HepG2 (cell line): ENCODE measurements at regions not wholly inside any gene's neighbourhood (a gene's known extent, or its start where the extent isn't known, plus 50 kb on each side); places are given as distances from the start of the nearest gene placed in this dataset.

Experiments
- ARNT ChIP-seq: fragments of 450-650 bp; IDR thresholded peaks from 2 replicates; pipeline ENCODE4 v1.6.1; 2017
- ATAD3A ChIP-seq: sonication (generic); formaldehyde crosslinking; IDR thresholded peaks from 2 replicates; pipeline ENCODE4 v1.4.0; 2020; ENCODE audit warnings: missing genetic modification reagents
- CENPT ChIP-seq: sonication (generic); formaldehyde crosslinking; IDR thresholded peaks from 2 replicates; pipeline ENCODE4 v1.8.0; 2022; ENCODE audit warnings: low read depth, mild to moderate bottlenecking, moderate library complexity, missing genetic modification reagents
- DMTF1 ChIP-seq: sonication (generic); formaldehyde crosslinking; IDR thresholded peaks from 2 replicates; pipeline ENCODE4 v1.4.0; 2020; ENCODE audit warnings: mild to moderate bottlenecking, missing genetic modification reagents
- HINFP ChIP-seq: sonication (generic); formaldehyde crosslinking; IDR thresholded peaks from 2 replicates; pipeline ENCODE4 v1.4.0; 2020; ENCODE audit warnings: low read depth, mild to moderate bottlenecking, missing genetic modification reagents
- HNRNPL ChIP-seq: fragments of 200-400 bp; formaldehyde crosslinking; IDR thresholded peaks from 2 replicates; pipeline ENCODE4 v1.6.1; 2017; ENCODE audit warnings: mild to moderate bottlenecking, low read depth, low read length
- KAT2B ChIP-seq: fragments of 150-350 bp; IDR thresholded peaks from 2 replicates; pipeline ENCODE4 v1.6.1; 2014; ENCODE audit warnings: low read depth, low read length, borderline replicate concordance
- KDM1A ChIP-seq: IDR thresholded peaks from 2 replicates; pipeline ENCODE4 v1.6.1; 2016; ENCODE audit warnings: missing compliant biosample characterization
- MXI1 ChIP-seq: IDR thresholded peaks from 3 replicates; pipeline ENCODE4 v1.6.1; 2012; ENCODE audit warnings: low read depth, low read length, inconsistent platforms, borderline replicate concordance
- PAXIP1 ChIP-seq: sonication (generic); formaldehyde crosslinking; conservative IDR thresholded peaks from 2 replicates; pipeline ENCODE4 v1.4.0; 2020; ENCODE audit warnings: mild to moderate bottlenecking, missing genetic modification reagents, moderate library complexity
- POLR2A ChIP-seq, 2 experiments: IDR thresholded peaks; 2 replicates each; pipeline ENCODE4 v1.6.1; 2011; ENCODE audit warnings: low read depth in 2 of 2, low read length in 2 of 2, mild to moderate bottlenecking in 1 of 2, moderate library complexity in 1 of 2; ENCODE audit not compliant: insufficient read depth in 1 of 2
- PPARG ChIP-seq: conservative IDR thresholded peaks from 2 replicates; pipeline ENCODE4 v1.6.1; 2016; ENCODE audit warnings: missing biosample characterization, missing genetic modification reagents
- SIN3B ChIP-seq: fragments of 150-350 bp; IDR thresholded peaks from 2 replicates; pipeline ENCODE4 v1.6.1; 2014; ENCODE audit warnings: low read length
- ZBTB39 ChIP-seq: sonication (generic); formaldehyde crosslinking; IDR thresholded peaks from 2 replicates; pipeline ENCODE4 v1.5.0; 2020; ENCODE audit warnings: missing genetic modification reagents
- ZFP36 ChIP-seq: fragments of 150-350 bp; IDR thresholded peaks from 2 replicates; pipeline ENCODE4 v1.6.1; 2018; ENCODE audit warnings: borderline replicate concordance, low read length, low read depth; ENCODE audit not compliant: partially characterized antibody
- ZMYM3 ChIP-seq: sonication (generic); formaldehyde crosslinking; IDR thresholded peaks from 2 replicates; pipeline ENCODE4 v1.5.1; 2020; ENCODE audit warnings: mild to moderate bottlenecking, missing genetic modification reagents
- ZNF160 ChIP-seq: sonication (generic); formaldehyde crosslinking; IDR thresholded peaks from 2 replicates; pipeline ENCODE4 v1.8.0; 2022; ENCODE audit warnings: mild to moderate bottlenecking, inconsistent platforms, missing genetic modification reagents
- ZNF431 ChIP-seq: sonication (generic); formaldehyde crosslinking; IDR thresholded peaks from 2 replicates; pipeline ENCODE4 v1.9.0; 2022; ENCODE audit warnings: missing genetic modification reagents, low read depth, mild to moderate bottlenecking, borderline replicate concordance
- ZNF512 ChIP-seq: sonication (generic); formaldehyde crosslinking; IDR thresholded peaks from 2 replicates; pipeline ENCODE4 v1.4.0; 2020; ENCODE audit warnings: mild to moderate bottlenecking, missing genetic modification reagents
- ZNF776 ChIP-seq: sonication (generic); formaldehyde crosslinking; IDR thresholded peaks from 2 replicates; pipeline ENCODE4 v1.4.0; 2020; ENCODE audit warnings: mild to moderate bottlenecking, missing genetic modification reagents

GRCh38 chr2:186308347-186308746, 177.7 kb upstream of the ZC3H15 start (continued):
- no peak for TF ChIP-seq HNRNPL
- no peak; the same call in 1 of the 2 replicates for TF ChIP-seq ZNF512 (CRISPR knock-in tag)
- TF ChIP-seq ZNF776: no peak
- TF ChIP-seq ZFP36: no peak
- TF ChIP-seq ATAD3A (CRISPR knock-in tag): no peak
- no peak for TF ChIP-seq KAT2B
- no peak for TF ChIP-seq ZNF160 (CRISPR knock-in tag)
- TF ChIP-seq HINFP (CRISPR knock-in tag): no peak
- TF ChIP-seq KDM1A (CRISPR knock-in tag): no peak
- no peak for TF ChIP-seq DMTF1
- TF ChIP-seq PAXIP1 (CRISPR knock-in tag): peak; percentile 55; the same call in 1 of the 2 replicates
- TF ChIP-seq MXI1: no peak
- no peak for TF ChIP-seq ZMYM3 (CRISPR knock-in tag)
- TF ChIP-seq SIN3B: no peak
- TF ChIP-seq ZNF431: no peak
- TF ChIP-seq ZBTB39 (CRISPR knock-in tag): no peak
- no peak for TF ChIP-seq CENPT (CRISPR knock-in tag)
- no peak for TF ChIP-seq PPARG (CRISPR knock-in tag)
- TF ChIP-seq ARNT: no peak
- TF ChIP-seq POLR2A (IDR thresholded peaks at IDR 0.05; ENCODE audit: insufficient read depth in 1 of 2, low read depth in 2 of 2, low read length in 2 of 2): no peak
